ENCODE measurements at regions not wholly inside any gene's neighbourhood (a gene's known extent, or its start where the extent isn't known, plus 50 kb on each side); places are given as distances from the start of the nearest gene placed in this dataset.

GRCh38 chr6:84921891-84922290, 157.5 kb upstream of the TBX18 start:
- no peak for DNase-seq
- Histone ChIP-seq H3K4me1 (ENCODE audit: control insufficient read depth, insufficient read depth, low read length, poor library complexity, severe bottlenecking) (no peaks in the 10 kb centered on the region), H3K9me3 (ENCODE audit: control insufficient read depth, low read length) (no peaks in the 10 kb centered on the region), H3K36me3 (ENCODE audit: control insufficient read depth, insufficient read depth, low read length) (no peaks in the 10 kb centered on the region), H3K4me3 (ENCODE audit: insufficient read depth, low read depth, low read length, poor library complexity, severe bottlenecking) (no peak overlapping the region), H3K27me3 (replicated peaks; ENCODE audit: control insufficient read depth, insufficient read depth, low read length, poor library complexity, severe bottlenecking) (no peaks in the 10 kb centered on the region), H3K27ac (ENCODE audit: insufficient read depth, low read length, poor library complexity, severe bottlenecking) (no peak overlapping the region)

GRCh38 chr6:84920021-84920420, 155.6 kb upstream of the TBX18 start:
- no peaks in the 10 kb centered on the region for H3K36me3 ChIP-seq (ENCODE audit: control insufficient read depth, insufficient read depth, low read length)
- H3K9me3 ChIP-seq (ENCODE audit: control insufficient read depth, low read length), result no peaks in the 10 kb centered on the region
- H3K27me3 ChIP-seq (replicated peaks; ENCODE audit: control insufficient read depth, insufficient read depth, low read length, poor library complexity, severe bottlenecking), result no peaks in the 10 kb centered on the region
- no peak overlapping the region for H3K27ac ChIP-seq (ENCODE audit: insufficient read depth, low read length, poor library complexity, severe bottlenecking)
- H3K4me1 ChIP-seq (ENCODE audit: control insufficient read depth, insufficient read depth, low read length, poor library complexity, severe bottlenecking), result no peaks in the 10 kb centered on the region
- no peak overlapping the region for H3K4me3 ChIP-seq (ENCODE audit: insufficient read depth, low read depth, low read length, poor library complexity, severe bottlenecking)
- no peak for DNase-seq

DNA sequence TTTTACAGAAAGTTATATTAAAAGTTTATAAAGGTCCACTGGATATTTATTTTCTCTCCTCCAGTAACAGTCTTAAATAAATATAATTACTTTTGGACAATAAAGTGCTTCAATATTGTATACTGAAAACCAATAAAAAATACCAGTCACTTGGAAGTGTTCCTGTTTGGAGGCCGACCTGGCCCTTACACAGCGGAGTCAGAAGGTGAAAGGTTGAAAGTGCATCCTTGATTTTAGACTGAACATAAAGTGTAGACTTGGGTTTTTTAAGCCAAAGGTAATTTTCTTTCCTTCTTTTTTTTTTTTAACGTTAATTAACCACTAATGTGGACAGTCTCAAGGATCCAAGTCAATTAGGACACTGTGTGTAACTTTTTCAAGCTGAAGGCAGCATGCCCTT, 152.3 kb upstream of the TBX18 start:
- Histone ChIP-seq H3K9me3 (ENCODE audit: control insufficient read depth, low read length) (no peaks in the 10 kb centered on the region), H3K27me3 (replicated peaks; ENCODE audit: control insufficient read depth, insufficient read depth, low read length, poor library complexity, severe bottlenecking) (no peaks in the 10 kb centered on the region), H3K4me1 (ENCODE audit: control insufficient read depth, insufficient read depth, low read length, poor library complexity, severe bottlenecking) (no peaks in the 10 kb centered on the region), H3K36me3 (ENCODE audit: control insufficient read depth, insufficient read depth, low read length) (no peaks in the 10 kb centered on the region), H3K4me3 (ENCODE audit: insufficient read depth, low read depth, low read length, poor library complexity, severe bottlenecking) (no peak overlapping the region), H3K27ac (ENCODE audit: insufficient read depth, low read length, poor library complexity, severe bottlenecking) (no peak overlapping the region)
- no peak for DNase-seq

GRCh38 chr6:84912472-84913322, 148.3 kb upstream of the TBX18 start:
- H3K27ac ChIP-seq (ENCODE audit: insufficient read depth, low read length, poor library complexity, severe bottlenecking), result no peak overlapping the region
- no peaks in the 10 kb centered on the region for H3K36me3 ChIP-seq (ENCODE audit: control insufficient read depth, insufficient read depth, low read length)
- no peaks in the 10 kb centered on the region for H3K27me3 ChIP-seq (replicated peaks; ENCODE audit: control insufficient read depth, insufficient read depth, low read length, poor library complexity, severe bottlenecking)
- no peak overlapping the region for H3K4me3 ChIP-seq (ENCODE audit: insufficient read depth, low read depth, low read length, poor library complexity, severe bottlenecking)
- H3K4me1 ChIP-seq (ENCODE audit: control insufficient read depth, insufficient read depth, low read length, poor library complexity, severe bottlenecking), result no peaks in the 10 kb centered on the region
- DNase-seq, result no peak
- no peaks in the 10 kb centered on the region for H3K9me3 ChIP-seq (ENCODE audit: control insufficient read depth, low read length)

GRCh38 chr6:84910906-84911607, 146.7 kb upstream of the TBX18 start:
- H3K27me3 ChIP-seq (replicated peaks; ENCODE audit: control insufficient read depth, insufficient read depth, low read length, poor library complexity, severe bottlenecking), result no peaks in the 10 kb centered on the region
- H3K4me1 ChIP-seq (ENCODE audit: control insufficient read depth, insufficient read depth, low read length, poor library complexity, severe bottlenecking), result no peaks in the 10 kb centered on the region
- H3K9me3 ChIP-seq (ENCODE audit: control insufficient read depth, low read length), result no peaks in the 10 kb centered on the region
- no peak overlapping the region for H3K4me3 ChIP-seq (ENCODE audit: insufficient read depth, low read depth, low read length, poor library complexity, severe bottlenecking)
- H3K27ac ChIP-seq (ENCODE audit: insufficient read depth, low read length, poor library complexity, severe bottlenecking), result no peak overlapping the region
- DNase-seq, result no peak
- H3K36me3 ChIP-seq (ENCODE audit: control insufficient read depth, insufficient read depth, low read length), result no peaks in the 10 kb centered on the region

GRCh38 chr6:84908304-84908904, 144.0 kb upstream of the TBX18 start:
- Histone ChIP-seq H3K4me1 (ENCODE audit: control insufficient read depth, insufficient read depth, low read length, poor library complexity, severe bottlenecking) (no peaks in the 10 kb centered on the region), H3K4me3 (ENCODE audit: insufficient read depth, low read depth, low read length, poor library complexity, severe bottlenecking) (no peak overlapping the region), H3K27me3 (replicated peaks; ENCODE audit: control insufficient read depth, insufficient read depth, low read length, poor library complexity, severe bottlenecking) (no peaks in the 10 kb centered on the region), H3K9me3 (ENCODE audit: control insufficient read depth, low read length) (no peaks in the 10 kb centered on the region), H3K27ac (ENCODE audit: insufficient read depth, low read length, poor library complexity, severe bottlenecking) (no peak overlapping the region), H3K36me3 (ENCODE audit: control insufficient read depth, insufficient read depth, low read length) (no peaks in the 10 kb centered on the region)
- no peak for DNase-seq

DNA sequence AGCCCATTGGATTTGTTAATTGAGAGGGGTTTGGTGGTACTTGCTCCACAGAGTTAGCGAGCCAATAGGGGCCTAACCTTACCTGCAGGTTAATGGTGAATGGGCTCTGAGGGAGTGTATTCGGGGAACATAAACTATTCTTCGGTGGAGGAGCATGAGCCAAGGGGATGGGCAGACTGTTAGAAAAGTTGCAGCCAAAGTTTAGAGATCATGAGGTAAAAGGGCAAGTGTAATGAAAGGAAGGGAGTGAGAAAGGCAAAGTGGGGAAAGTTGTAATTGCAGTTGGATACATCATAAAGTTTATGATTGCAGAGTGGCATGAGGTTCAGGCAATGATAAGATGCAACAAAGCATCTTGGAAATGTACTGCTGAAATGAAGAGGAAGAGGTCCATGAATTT, 142.1 kb upstream of the TBX18 start:
- no peaks in the 10 kb centered on the region for H3K9me3 ChIP-seq (ENCODE audit: control insufficient read depth, low read length)
- H3K4me1 ChIP-seq (ENCODE audit: control insufficient read depth, insufficient read depth, low read length, poor library complexity, severe bottlenecking), result no peaks in the 10 kb centered on the region
- no peaks in the 10 kb centered on the region for H3K27me3 ChIP-seq (replicated peaks; ENCODE audit: control insufficient read depth, insufficient read depth, low read length, poor library complexity, severe bottlenecking)
- H3K4me3 ChIP-seq (ENCODE audit: insufficient read depth, low read depth, low read length, poor library complexity, severe bottlenecking), result no peak overlapping the region
- no peak overlapping the region for H3K27ac ChIP-seq (ENCODE audit: insufficient read depth, low read length, poor library complexity, severe bottlenecking)
- DNase-seq, result no peak
- H3K36me3 ChIP-seq (ENCODE audit: control insufficient read depth, insufficient read depth, low read length), result no peaks in the 10 kb centered on the region

- Histone ChIP-seq H3K27ac (ENCODE audit: insufficient read depth, low read length, poor library complexity, severe bottlenecking) (no peak overlapping the region), H3K4me1 (ENCODE audit: control insufficient read depth, insufficient read depth, low read length, poor library complexity, severe bottlenecking) (no peaks in the 10 kb centered on the region), H3K36me3 (ENCODE audit: control insufficient read depth, insufficient read depth, low read length) (no peaks in the 10 kb centered on the region), H3K9me3 (ENCODE audit: control insufficient read depth, low read length) (no peaks in the 10 kb centered on the region), H3K27me3 (replicated peaks; ENCODE audit: control insufficient read depth, insufficient read depth, low read length, poor library complexity, severe bottlenecking) (no peaks in the 10 kb centered on the region), H3K4me3 (ENCODE audit: insufficient read depth, low read depth, low read length, poor library complexity, severe bottlenecking) (no peak overlapping the region)
- DNase-seq, result no peak
Measured at GRCh38 chr6:84905823-84906222, 141.4 kb upstream of the TBX18 start.

DNA sequence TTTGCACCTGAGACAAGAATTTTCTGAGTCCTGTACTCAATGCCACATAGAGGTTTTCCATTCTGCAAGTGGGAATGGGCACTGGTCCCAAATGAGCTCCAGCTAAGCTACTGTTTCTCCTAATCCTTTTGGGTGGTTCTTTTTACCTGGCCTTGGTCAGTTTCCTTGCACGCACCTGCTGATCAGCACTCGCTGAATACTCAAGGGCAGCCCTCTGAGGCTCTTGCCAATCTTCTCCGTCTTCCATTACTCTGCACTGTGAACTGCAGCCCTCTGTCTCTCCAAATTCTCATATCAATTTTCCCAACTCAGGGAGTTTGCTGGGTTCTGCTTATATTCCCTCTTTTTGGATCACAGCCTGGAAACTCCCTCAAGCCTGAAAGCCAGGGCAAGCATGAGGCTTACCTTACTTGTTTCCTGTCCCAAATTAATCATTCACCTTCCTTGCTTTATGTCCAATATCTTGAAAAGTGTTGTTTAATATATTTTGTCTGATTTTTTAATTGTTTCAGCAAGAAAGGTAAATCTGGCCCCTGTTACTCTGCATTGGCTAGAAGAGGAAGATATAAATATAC, 138.0 kb upstream of the TBX18 start:
- H3K27me3 ChIP-seq (replicated peaks; ENCODE audit: control insufficient read depth, insufficient read depth, low read length, poor library complexity, severe bottlenecking), result no peaks in the 10 kb centered on the region
- H3K9me3 ChIP-seq (ENCODE audit: control insufficient read depth, low read length), result no peaks in the 10 kb centered on the region
- no peaks in the 10 kb centered on the region for H3K4me1 ChIP-seq (ENCODE audit: control insufficient read depth, insufficient read depth, low read length, poor library complexity, severe bottlenecking)
- H3K4me3 ChIP-seq (ENCODE audit: insufficient read depth, low read depth, low read length, poor library complexity, severe bottlenecking), result no peak overlapping the region
- H3K36me3 ChIP-seq (ENCODE audit: control insufficient read depth, insufficient read depth, low read length), result no peaks in the 10 kb centered on the region
- no peak for DNase-seq
- no peak overlapping the region for H3K27ac ChIP-seq (ENCODE audit: insufficient read depth, low read length, poor library complexity, severe bottlenecking)

Measured in effector memory CD4-positive, alpha-beta T cell (primary cell).